Nephron (organoid): ENCODE measurements at regions not wholly inside any gene's neighbourhood (a gene's known extent, or its start where the extent isn't known, plus 50 kb on each side); places are given as distances from the start of the nearest gene placed in this dataset.
A peak's percentile ranks its signal among the peaks of the same experiment; 100 is the strongest.

Experiments used
- H3K27ac Mint-ChIP-seq, 3 experiments: 2 replicates each; pipeline ENCODE4 v1.8.0; 2020; ENCODE audit warnings: mixed read lengths in 3 of 3, mild to moderate bottlenecking in 2 of 3, moderate library complexity in 1 of 3
- H3K27me3 Mint-ChIP-seq: 2 replicates; pipeline ENCODE4 v1.8.0; 2021; ENCODE audit warnings: low read depth, mild to moderate bottlenecking, moderate library complexity, mixed read lengths
- H3K36me3 Mint-ChIP-seq: 2 replicates; pipeline ENCODE4 v1.8.0; 2020; ENCODE audit warnings: low read depth, mixed read lengths
- H3K4me1 Mint-ChIP-seq: 2 replicates; pipeline ENCODE4 v1.8.0; 2020; ENCODE audit warnings: mixed read lengths
- H3K4me3 Mint-ChIP-seq, 3 experiments: 2 replicates each; pipeline ENCODE4 v1.8.0; 2020; ENCODE audit warnings: mild to moderate bottlenecking in 3 of 3, mixed read lengths in 3 of 3, moderate library complexity in 2 of 3
- H3K9me3 Mint-ChIP-seq: 2 replicates; pipeline ENCODE4 v1.8.0; 2020; ENCODE audit warnings: mixed read lengths
- CTCF ChIP-seq, 3 experiments: fragments of 200-600 bp; sonication (generic); IDR thresholded peaks; one replicate each; pipeline ENCODE4 v1.5.0; 2021; ENCODE audit warnings: antibody characterized with exemption in 3 of 3; ENCODE audit not compliant: unreplicated experiment in 3 of 3

DNA sequence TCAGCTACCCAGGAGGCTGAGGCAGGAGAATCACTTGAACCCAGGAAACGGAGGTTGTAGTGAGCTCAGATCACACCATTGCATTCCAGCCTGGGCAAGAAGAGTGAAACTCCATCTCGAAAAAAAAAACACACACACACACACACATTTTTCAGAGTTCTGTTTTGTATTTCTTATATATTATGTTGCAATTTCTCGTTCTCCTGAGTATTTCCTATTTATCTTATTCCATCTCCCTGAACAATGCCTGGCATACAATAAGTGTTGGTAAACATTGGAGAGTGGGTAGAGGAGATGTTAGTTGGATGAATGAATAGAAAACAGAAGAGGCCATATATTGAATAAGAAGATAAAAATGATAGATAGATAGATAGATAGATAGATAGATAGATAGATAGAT lies 167.8 kb upstream of the CDH5 start:
- Mint-ChIP-seq H3K4me1 (peaks cover 10% of the 10 kb centered on the region), H3K4me3 (no peak overlapping the region), H3K27ac (peak overlapping the region in 1 of 3 experiments; percentile 4), H3K9me3 (no peaks in the 10 kb centered on the region), H3K36me3 (no peaks in the 10 kb centered on the region), H3K27me3 (peaks cover under 1% of the 10 kb centered on the region)
- no peak for TF ChIP-seq CTCF (IDR thresholded peaks at IDR 0.05; ENCODE audit: unreplicated experiment in 3 of 3)

- Mint-ChIP-seq H3K4me3 (no peak overlapping the region), H3K36me3 (no peaks in the 10 kb centered on the region), H3K27me3 (no peaks in the 10 kb centered on the region), H3K4me1 (peaks cover 10% of the 10 kb centered on the region), H3K9me3 (no peaks in the 10 kb centered on the region), H3K27ac (peak overlapping the region in 2 of 3 experiments; percentile 2 to 38)
- no peak for TF ChIP-seq CTCF (IDR thresholded peaks at IDR 0.05; ENCODE audit: unreplicated experiment in 3 of 3)
These were observed 168.7 kb upstream of the CDH5 start for GRCh38 chr16:66197668-66198278.

- Mint-ChIP-seq H3K9me3 (no peaks in the 10 kb centered on the region), H3K27ac (peak overlapping the region in 1 of 3 experiments; percentile 38), H3K36me3 (no peaks in the 10 kb centered on the region), H3K4me3 (no peak overlapping the region), H3K27me3 (no peaks in the 10 kb centered on the region), H3K4me1 (peaks cover 10% of the 10 kb centered on the region)
- TF ChIP-seq CTCF (IDR thresholded peaks at IDR 0.05; ENCODE audit: unreplicated experiment in 3 of 3) = no peak
These were observed 169.7 kb upstream of the CDH5 start for GRCh38 chr16:66196770-66197169.

DNA sequence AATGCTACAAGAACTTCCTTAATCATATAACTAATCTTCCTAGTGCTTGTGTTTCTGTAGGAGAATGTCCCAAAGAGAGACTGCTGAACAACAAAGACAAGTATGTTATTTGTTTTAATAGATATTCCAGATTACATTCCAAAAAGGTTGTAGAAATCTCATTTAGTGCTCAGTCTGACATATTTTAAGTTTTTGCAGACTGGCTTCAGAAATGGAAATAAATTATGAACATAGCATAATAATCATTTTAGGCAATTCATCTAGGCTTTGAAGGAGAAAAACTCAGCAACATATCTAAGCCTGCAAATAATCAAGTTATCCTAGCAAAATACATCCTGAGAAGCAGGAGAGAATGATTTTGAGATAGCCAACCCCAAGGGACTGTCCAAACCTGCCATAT lies 171.6 kb upstream of the CDH5 start:
- peaks cover 9% of the 10 kb centered on the region for H3K4me1 Mint-ChIP-seq
- no peak for TF ChIP-seq CTCF (IDR thresholded peaks at IDR 0.05; ENCODE audit: unreplicated experiment in 3 of 3)
- H3K27ac Mint-ChIP-seq = peak overlapping the region; percentile 29 to 80 (median 71)
- H3K36me3 Mint-ChIP-seq = no peaks in the 10 kb centered on the region
- no peak overlapping the region for H3K4me3 Mint-ChIP-seq
- H3K27me3 Mint-ChIP-seq = no peaks in the 10 kb centered on the region
- no peaks in the 10 kb centered on the region for H3K9me3 Mint-ChIP-seq

DNA sequence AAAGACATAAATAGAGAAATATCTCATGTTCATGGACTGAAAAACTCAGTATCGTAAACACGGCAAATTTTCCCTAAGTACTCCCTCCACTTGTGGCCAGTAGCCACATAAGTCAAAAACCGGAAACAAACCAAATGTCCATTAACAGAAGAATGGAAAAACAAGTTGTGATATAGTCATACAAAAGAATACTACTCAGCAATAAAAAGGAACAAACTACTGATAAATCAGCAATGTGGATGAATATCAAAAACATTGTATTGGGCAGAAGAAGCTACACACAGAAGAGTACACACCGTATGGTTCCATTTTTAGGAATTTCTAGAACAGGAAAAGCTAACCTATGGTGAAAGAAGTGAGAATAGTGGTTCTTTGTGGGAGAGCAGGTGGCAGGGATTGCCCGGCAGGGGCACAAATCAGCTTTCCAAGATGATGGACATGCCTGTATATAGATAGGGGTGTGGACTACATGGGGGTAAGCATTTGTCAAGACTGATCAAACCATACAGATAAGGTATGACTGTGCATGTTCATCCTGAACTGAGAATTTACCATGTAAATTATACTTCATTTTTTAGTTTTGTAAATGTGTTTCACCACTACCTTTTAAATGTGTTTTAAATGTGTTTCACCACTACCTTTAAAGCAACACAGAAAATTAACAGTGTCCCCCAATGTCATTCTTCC lies 172.8 kb upstream of the CDH5 start:
- Mint-ChIP-seq H3K27ac (peak overlapping the region; percentile 18 to 71 (median 23)), H3K4me3 (no peak overlapping the region), H3K36me3 (no peaks in the 10 kb centered on the region), H3K4me1 (peaks cover 21% of the 10 kb centered on the region), H3K27me3 (no peaks in the 10 kb centered on the region), H3K9me3 (no peaks in the 10 kb centered on the region)
- TF ChIP-seq CTCF (IDR thresholded peaks at IDR 0.05; ENCODE audit: unreplicated experiment in 3 of 3) = no peak

DNA sequence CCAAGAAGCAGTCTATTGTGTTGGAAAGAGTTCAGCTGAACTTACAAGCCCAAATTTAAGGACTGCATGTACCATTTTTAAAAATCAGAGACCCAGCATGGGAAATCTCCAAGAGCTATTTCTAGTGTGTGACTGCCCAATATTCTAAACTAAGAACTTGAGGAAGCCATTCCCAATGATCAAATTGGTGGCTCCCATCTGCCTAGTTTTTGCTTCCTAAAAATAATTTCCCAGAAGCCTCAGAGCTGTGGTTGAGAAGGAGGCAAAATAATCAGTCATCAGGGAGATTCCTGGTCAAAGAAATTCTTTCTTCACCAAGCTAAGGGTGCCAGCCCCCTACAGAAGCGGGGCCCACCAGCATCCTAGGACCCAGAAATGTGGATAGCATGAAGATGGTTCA lies 176.1 kb upstream of the CDH5 start:
- Mint-ChIP-seq H3K9me3 (peaks cover 5% of the 10 kb centered on the region), H3K4me3 (no peak overlapping the region), H3K27me3 (no peaks in the 10 kb centered on the region), H3K4me1 (peaks cover 35% of the 10 kb centered on the region), H3K27ac (peak overlapping the region in 2 of 3 experiments; percentile 91 to 94), H3K36me3 (no peaks in the 10 kb centered on the region)
- TF ChIP-seq CTCF (IDR thresholded peaks at IDR 0.05; ENCODE audit: unreplicated experiment in 3 of 3) = no peak
